SK-N-SH treated with all-trans-retinoic acid at 6 μM for 48 hours (cell line): ENCODE measurements at regions not wholly inside any gene's neighbourhood (a gene's known extent, or its start where the extent isn't known, plus 50 kb on each side); places are given as distances from the start of the nearest gene placed in this dataset.

ENCODE experiments used
- ATAC-seq: fragments of 200-7000 bp; cut with Tn5 transposase; 3 replicates; pipeline ENCODE4 v1.9.1; 2020; ENCODE audit warnings: mild to moderate bottlenecking, moderate library complexity
- ARNTL ChIP-seq: fragments of 450-650 bp; formaldehyde crosslinking; IDR thresholded peaks from 2 replicates; pipeline ENCODE4 v1.5.0; 2020; ENCODE audit warnings: low read depth, mild to moderate bottlenecking, moderate library complexity, borderline replicate concordance
- BACH2 ChIP-seq: fragments of 250-450 bp; sonication (Bioruptor Pico); IDR thresholded peaks from 2 replicates; pipeline ENCODE4 v1.9.0; 2021; ENCODE audit warnings: mild to moderate bottlenecking, borderline replicate concordance
- CREB5 ChIP-seq: fragments of 250-450 bp; sonication (Bioruptor Pico); IDR thresholded peaks from 2 replicates; pipeline ENCODE4 v1.5.1; 2020; ENCODE audit warnings: low read depth, mild to moderate bottlenecking, moderate library complexity
- CSDC2 ChIP-seq: fragments of 250-450 bp; sonication (Bioruptor Pico); IDR thresholded peaks from 2 replicates; pipeline ENCODE4 v1.5.0; 2020; ENCODE audit warnings: mild to moderate bottlenecking, moderate library complexity
- ESRRG ChIP-seq: fragments of 250-450 bp; sonication (Bioruptor Pico); IDR thresholded peaks from 2 replicates; pipeline ENCODE4 v1.6.1; 2021; ENCODE audit warnings: mild to moderate bottlenecking
- GLIS3 ChIP-seq: fragments of 250-450 bp; sonication (Bioruptor Pico); IDR thresholded peaks from 2 replicates; pipeline ENCODE4 v1.5.0; 2020; ENCODE audit warnings: mild to moderate bottlenecking, moderate library complexity
- OSR1 ChIP-seq: fragments of 250-450 bp; sonication (Bioruptor Pico); IDR thresholded peaks from 2 replicates; pipeline ENCODE4 v1.8.0; 2022; ENCODE audit warnings: moderate library complexity, mild to moderate bottlenecking, inconsistent platforms
- PATZ1 ChIP-seq: fragments of 250-450 bp; sonication (Bioruptor Pico); IDR thresholded peaks from 2 replicates; pipeline ENCODE4 v1.8.0; 2020; ENCODE audit warnings: mild to moderate bottlenecking, moderate library complexity, borderline replicate concordance
- POU6F1 ChIP-seq: fragments of 250-450 bp; sonication (Bioruptor Pico); IDR thresholded peaks from 2 replicates; pipeline ENCODE4 v1.8.0; 2021; ENCODE audit warnings: low read depth, mild to moderate bottlenecking, moderate library complexity, borderline replicate concordance
- PPARA ChIP-seq: fragments of 250-450 bp; sonication (Bioruptor Pico); IDR thresholded peaks from 2 replicates; pipeline ENCODE4 v1.5.0; 2020; ENCODE audit warnings: mild to moderate bottlenecking, borderline replicate concordance
- RARB ChIP-seq: fragments of 250-450 bp; sonication (Bioruptor Pico); IDR thresholded peaks from 2 replicates; pipeline ENCODE4 v1.8.0; 2021; ENCODE audit warnings: mild to moderate bottlenecking, moderate library complexity
- SNAI2 ChIP-seq: fragments of 250-450 bp; sonication (Bioruptor Pico); IDR thresholded peaks from 2 replicates; pipeline ENCODE4 v1.5.0; 2020; ENCODE audit warnings: mild to moderate bottlenecking, moderate library complexity
- TCF4 ChIP-seq: fragments of 250-450 bp; sonication (Bioruptor Pico); IDR thresholded peaks from 2 replicates; pipeline ENCODE4 v1.8.0; 2021; ENCODE audit warnings: mild to moderate bottlenecking, moderate library complexity, borderline replicate concordance
- TSHZ2 ChIP-seq: fragments of 250-450 bp; sonication (Bioruptor Pico); IDR thresholded peaks from 2 replicates; pipeline ENCODE4 v1.5.0; 2020; ENCODE audit warnings: mild to moderate bottlenecking, moderate library complexity
- ZC3H10 ChIP-seq: fragments of 250-450 bp; sonication (Bioruptor Pico); IDR thresholded peaks from 2 replicates; pipeline ENCODE4 v1.5.1; 2021; ENCODE audit warnings: mild to moderate bottlenecking, moderate library complexity
- ZFP3 ChIP-seq: fragments of 250-450 bp; sonication (Bioruptor Pico); IDR thresholded peaks from 2 replicates; pipeline ENCODE4 v1.5.0; 2020; ENCODE audit warnings: mild to moderate bottlenecking, moderate library complexity
- ZFP30 ChIP-seq: fragments of 450-650 bp; formaldehyde crosslinking; IDR thresholded peaks from 2 replicates; pipeline ENCODE4 v1.5.0; 2022; ENCODE audit warnings: mild to moderate bottlenecking, moderate library complexity
- ZNF565 ChIP-seq: fragments of 450-650 bp; formaldehyde crosslinking; conservative IDR thresholded peaks from 2 replicates; pipeline ENCODE4 v1.5.0; 2020; ENCODE audit warnings: low read depth, mild to moderate bottlenecking, moderate library complexity
- ZNF70 ChIP-seq: fragments of 450-650 bp; formaldehyde crosslinking; IDR thresholded peaks from 2 replicates; pipeline ENCODE4 v1.5.0; 2020; ENCODE audit warnings: mild to moderate bottlenecking, moderate library complexity
- ZNF8 ChIP-seq: fragments of 450-650 bp; formaldehyde crosslinking; IDR thresholded peaks from 2 replicates; pipeline ENCODE4 v1.5.0; 2020; ENCODE audit warnings: mild to moderate bottlenecking, moderate library complexity

- TF ChIP-seq TCF4 (CRISPR knock-in tag), result no peak
- TF ChIP-seq CREB5 (CRISPR knock-in tag), result no peak
- TF ChIP-seq CSDC2 (CRISPR knock-in tag), result no peak
- TF ChIP-seq ZFP30 (CRISPR knock-in tag), result no peak
- TF ChIP-seq TSHZ2 (CRISPR knock-in tag), result no peak
- TF ChIP-seq ZC3H10 (CRISPR knock-in tag), result no peak
- no peak for TF ChIP-seq ZFP3 (CRISPR knock-in tag)
- no peak for TF ChIP-seq OSR1
- no peak for TF ChIP-seq GLIS3 (CRISPR knock-in tag)
- no peak for TF ChIP-seq RARB (CRISPR knock-in tag)
- TF ChIP-seq PPARA, result no peak
- TF ChIP-seq BACH2 (CRISPR knock-in tag), result no peak
- no peak for ATAC-seq
Observed at GRCh38 chr5:3853362-3853761, 257.7 kb downstream of the IRX1 start.

- no peak for TF ChIP-seq GLIS3 (CRISPR knock-in tag)
- no peak for TF ChIP-seq ESRRG (CRISPR knock-in tag)
- no peak for TF ChIP-seq ZC3H10 (CRISPR knock-in tag)
- no peak for TF ChIP-seq ZNF565
- TF ChIP-seq TCF4 (CRISPR knock-in tag), result no peak
- no peak for TF ChIP-seq ARNTL
- TF ChIP-seq ZNF70 (CRISPR knock-in tag), result no peak
- TF ChIP-seq OSR1, result no peak
- TF ChIP-seq RARB (CRISPR knock-in tag), result no peak
- no peak for TF ChIP-seq SNAI2 (CRISPR knock-in tag)
- TF ChIP-seq ZFP3 (CRISPR knock-in tag), result no peak
- no peak for TF ChIP-seq TSHZ2 (CRISPR knock-in tag)
- TF ChIP-seq ZNF8, result no peak
- no peak for TF ChIP-seq CSDC2 (CRISPR knock-in tag)
- no peak for TF ChIP-seq CREB5 (CRISPR knock-in tag)
- TF ChIP-seq POU6F1, result no peak
- no peak for TF ChIP-seq PATZ1 (CRISPR knock-in tag)
- no peak for ATAC-seq
Observed at GRCh38 chr5:3854188-3854821, 258.7 kb downstream of the IRX1 start.
